RWPE1 (cell line): ENCODE measurements at regions not wholly inside any gene's neighbourhood (a gene's known extent, or its start where the extent isn't known, plus 50 kb on each side); places are given as distances from the start of the nearest gene placed in this dataset.

ENCODE experiments used
- CTCF ChIA-PET: fragments of 350-600 bp; sonication (Branson Sonifier 250); formaldehyde crosslinking; extraction: SDS; loops from one replicate; lab custom pipeline; 2021; lab: Yijun Ruan, JAX
- POLR2A ChIA-PET: fragments of 400-600 bp; formaldehyde crosslinking; extraction: SDS; loops from one replicate; lab custom pipeline; 2020; ENCODE audit warnings: antibody characterized with exemption; ENCODE audit not compliant: low non-redundant PET; lab: Yijun Ruan, JAX
- DNase-seq: peaks from one replicate; pipeline ENCODE4 v3.0.0; 2012; ENCODE audit warnings: low spot score
- H3K27ac ChIP-seq: fragments of 450-650 bp; 2 replicates; pipeline ENCODE4 v1.5.1; 2017
- TF ChIP-seq, protein P1 (sequence below): fragments of 450-650 bp; conservative IDR thresholded peaks from 2 replicates; pipeline ENCODE4 v1.5.1; 2017; ENCODE audit warnings: low read depth, mild to moderate bottlenecking

DNA sequence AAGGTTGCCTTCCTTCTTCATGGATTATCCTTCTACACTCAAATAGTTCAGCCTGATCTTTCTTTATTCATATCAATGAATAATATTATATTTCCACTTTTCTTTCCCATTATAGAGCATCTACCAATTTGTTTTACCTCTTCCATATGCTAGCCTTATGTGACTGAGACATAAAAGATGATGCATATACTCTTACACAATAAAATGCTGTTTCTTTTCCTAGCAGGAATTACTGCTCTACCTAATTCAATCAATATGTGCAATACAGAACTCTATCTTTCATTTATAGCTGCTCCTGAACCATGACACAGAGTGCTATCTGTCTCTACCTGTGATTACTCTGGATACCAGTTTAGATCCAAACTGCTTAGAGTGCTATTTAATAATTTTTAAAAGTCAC is 2334.0 kb downstream of the PCDH7 start:
- TF ChIP-seq, protein P1, sequence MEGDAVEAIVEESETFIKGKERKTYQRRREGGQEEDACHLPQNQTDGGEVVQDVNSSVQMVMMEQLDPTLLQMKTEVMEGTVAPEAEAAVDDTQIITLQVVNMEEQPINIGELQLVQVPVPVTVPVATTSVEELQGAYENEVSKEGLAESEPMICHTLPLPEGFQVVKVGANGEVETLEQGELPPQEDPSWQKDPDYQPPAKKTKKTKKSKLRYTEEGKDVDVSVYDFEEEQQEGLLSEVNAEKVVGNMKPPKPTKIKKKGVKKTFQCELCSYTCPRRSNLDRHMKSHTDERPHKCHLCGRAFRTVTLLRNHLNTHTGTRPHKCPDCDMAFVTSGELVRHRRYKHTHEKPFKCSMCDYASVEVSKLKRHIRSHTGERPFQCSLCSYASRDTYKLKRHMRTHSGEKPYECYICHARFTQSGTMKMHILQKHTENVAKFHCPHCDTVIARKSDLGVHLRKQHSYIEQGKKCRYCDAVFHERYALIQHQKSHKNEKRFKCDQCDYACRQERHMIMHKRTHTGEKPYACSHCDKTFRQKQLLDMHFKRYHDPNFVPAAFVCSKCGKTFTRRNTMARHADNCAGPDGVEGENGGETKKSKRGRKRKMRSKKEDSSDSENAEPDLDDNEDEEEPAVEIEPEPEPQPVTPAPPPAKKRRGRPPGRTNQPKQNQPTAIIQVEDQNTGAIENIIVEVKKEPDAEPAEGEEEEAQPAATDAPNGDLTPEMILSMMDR = no peak
- ChIA-PET POLR2A (no interaction called here), CTCF (no interaction called here)
- DNase-seq = no peak
- no peak overlapping the region for H3K27ac ChIP-seq

DNA sequence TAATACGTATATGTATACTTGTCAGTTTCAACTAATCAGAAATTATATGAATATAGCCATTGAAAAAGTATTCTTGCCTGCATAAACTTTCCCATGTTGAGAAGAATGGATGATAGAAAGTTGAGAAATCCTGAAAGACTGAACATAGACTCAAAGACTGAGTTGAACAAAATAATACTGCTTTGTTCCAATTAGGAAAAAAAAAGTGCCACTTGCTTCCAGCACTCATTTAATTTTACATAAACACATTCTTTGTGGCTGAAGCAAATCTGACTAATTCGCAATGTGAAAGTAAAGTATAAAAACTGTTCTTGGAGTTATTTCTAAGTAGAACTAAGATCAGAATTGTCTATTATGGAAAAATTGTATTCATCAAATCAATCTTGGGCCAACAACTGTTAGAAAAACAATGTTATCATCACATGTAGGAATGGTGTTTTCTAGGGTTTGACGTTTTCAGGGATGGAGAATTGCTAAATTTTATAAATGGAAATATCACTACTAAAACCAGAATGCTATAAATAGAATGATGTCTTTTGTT is 2334.6 kb downstream of the PCDH7 start:
- ChIA-PET CTCF (no interaction called here), POLR2A (no interaction called here)
- H3K27ac ChIP-seq = no peak overlapping the region
- TF ChIP-seq, protein P1 = no peak
- no peak for DNase-seq

DNA sequence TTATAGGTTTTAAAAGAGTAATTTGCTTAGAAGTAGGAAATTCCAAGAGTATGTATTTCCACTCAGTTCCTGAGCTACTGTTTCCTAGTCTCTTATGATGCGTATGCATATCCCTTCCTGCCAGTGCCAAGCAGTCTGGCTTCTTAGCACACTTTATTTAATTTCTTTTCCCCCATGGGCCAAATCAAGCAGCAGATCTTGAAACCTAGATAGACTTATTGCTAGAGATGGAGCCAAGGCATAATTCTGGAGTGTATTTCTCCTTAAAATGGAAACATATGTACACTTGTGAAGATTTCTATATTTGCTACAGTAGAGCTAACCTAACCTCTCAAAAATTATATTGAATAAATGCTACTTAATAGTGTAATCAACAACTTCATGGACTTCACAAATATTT is 2337.6 kb downstream of the PCDH7 start:
- POLR2A ChIA-PET = no interaction called here
- CTCF ChIA-PET = no interaction called here
- no peak overlapping the region for H3K27ac ChIP-seq
- no peak for DNase-seq
- TF ChIP-seq, protein P1 = no peak

DNA sequence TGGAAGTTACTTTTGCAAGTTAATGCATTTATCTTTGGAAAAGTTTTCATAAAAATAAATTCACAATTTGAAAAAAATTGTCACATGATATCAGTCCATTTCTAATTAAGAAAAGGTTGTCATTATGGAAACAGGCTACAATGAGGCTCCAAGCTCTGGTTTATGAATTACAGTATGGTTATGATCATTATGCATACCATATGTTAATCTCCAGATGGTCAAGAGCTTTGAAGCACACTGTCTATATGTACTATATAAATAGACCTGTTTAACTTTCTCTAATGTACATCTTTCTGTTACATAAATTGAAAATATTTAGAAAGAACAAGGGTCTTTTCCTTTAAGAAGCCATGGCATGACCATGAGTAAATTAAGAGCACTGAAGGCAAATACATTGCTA is 2338.8 kb downstream of the PCDH7 start:
- H3K27ac ChIP-seq = no peak overlapping the region
- CTCF ChIA-PET = no interaction called here
- TF ChIP-seq, protein P1 = no peak
- DNase-seq = no peak
- POLR2A ChIA-PET = no interaction called here

DNA sequence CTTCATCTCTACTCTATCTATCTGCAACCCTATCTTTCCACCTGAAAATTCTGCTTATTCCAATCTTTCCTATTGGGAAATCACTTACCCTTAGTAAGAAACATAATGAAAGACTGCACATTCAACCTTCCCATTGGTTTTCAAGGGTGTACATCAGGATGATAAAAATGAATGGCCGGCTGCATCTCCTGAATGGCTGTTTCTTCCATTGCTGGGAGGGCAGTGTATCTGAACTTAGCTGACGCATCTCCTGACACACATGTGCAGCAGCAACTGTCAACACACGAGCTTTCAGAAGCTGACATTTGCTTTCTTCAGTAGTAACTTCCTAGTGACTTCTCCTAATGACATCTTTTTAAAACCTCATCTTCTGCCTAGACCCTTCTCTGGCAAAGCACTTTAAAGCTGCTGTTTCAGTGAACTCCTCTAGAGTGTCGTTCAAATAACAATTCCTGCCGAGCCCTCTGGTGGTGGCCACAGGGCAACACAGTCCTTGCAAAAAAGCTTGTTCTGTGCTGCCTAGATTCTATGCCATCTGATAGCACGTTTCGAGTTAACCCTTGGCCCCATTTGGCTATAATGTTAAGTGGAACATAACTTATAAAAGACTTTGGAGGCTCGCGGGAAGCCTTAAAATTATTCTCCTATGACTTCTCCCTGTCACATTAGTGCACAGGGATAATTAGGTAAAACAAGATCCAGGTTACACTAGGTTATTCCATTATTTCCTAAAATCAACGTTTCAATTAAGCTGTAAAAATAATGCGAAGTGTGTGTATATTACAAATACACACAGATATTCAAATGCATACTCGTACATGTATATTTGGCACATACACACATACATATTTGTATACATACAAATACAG is 2340.7 kb downstream of the PCDH7 start:
- ChIA-PET POLR2A (no interaction called here), CTCF (interaction anchor here (0.5 to 0.7 kb wide), 3 partner anchors 10 to 618 kb away, joined by 3 read pairs; no protein-coding TSS in a partner anchor)
- peak; percentile 2 for DNase-seq
- TF ChIP-seq, protein P1 = peak; percentile 43; the same call in 1 of the 2 replicates
- no peak overlapping the region for H3K27ac ChIP-seq

DNA sequence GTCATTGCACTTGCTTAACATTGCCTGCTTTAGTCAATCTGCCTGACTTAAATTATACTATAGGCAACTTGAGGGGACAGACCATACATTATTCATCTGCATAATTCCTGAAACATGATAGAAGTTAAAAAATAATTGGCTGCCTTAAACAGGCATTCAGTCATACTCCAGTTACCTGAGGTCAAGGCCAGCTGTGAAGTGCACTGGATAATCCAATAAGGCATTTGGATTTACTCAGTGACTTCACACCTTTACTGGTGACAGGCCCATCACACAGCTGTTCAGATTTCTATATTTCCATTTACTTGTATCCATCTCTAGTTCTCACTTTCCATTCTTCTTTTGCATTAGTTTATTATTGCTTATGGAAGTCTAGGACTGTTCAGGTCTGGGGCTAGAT is 2341.6 kb downstream of the PCDH7 start:
- POLR2A ChIA-PET = no interaction called here
- CTCF ChIA-PET = no interaction called here
- TF ChIP-seq, protein P1 = no peak
- no peak for DNase-seq
- H3K27ac ChIP-seq = no peak overlapping the region
